Stimulated activated naive CD4-positive, alpha-beta T cell (primary cell): ENCODE measurements at regions not wholly inside any gene's neighbourhood (a gene's known extent, or its start where the extent isn't known, plus 50 kb on each side); places are given as distances from the start of the nearest gene placed in this dataset.

Experiments
- DNase-seq, 6 experiments: peaks; one replicate each; lab custom pipeline; 2025; lab: John Stamatoyannopoulos, UW

- no peak for DNase-seq
Measured at GRCh38 chr7:9856668-9857067, 1117.0 kb upstream of the PHF14 start.

DNA sequence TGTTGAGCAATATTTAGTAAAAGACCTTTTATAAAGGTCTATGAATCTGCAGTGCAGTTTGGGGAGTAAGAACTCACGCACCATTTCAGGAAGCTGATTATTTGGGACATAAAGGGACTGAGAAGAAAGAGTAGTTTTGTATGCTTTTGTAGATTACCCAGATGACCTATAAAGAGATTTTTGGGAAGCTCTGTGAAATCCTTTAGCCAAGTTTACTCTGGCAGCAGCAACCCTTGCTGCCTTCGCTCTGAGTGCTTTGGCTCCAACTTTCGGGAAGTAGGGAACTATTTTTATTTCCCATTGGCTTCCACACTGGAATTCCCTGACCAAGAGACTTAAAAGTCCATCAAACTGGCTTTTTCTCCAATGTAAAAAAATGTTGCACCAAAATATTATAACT is 1110.1 kb upstream of the PHF14 start:
- no peak for DNase-seq

GRCh38 chr7:9869151-9869550 is 1104.5 kb upstream of the PHF14 start:
- no peak for DNase-seq

DNA sequence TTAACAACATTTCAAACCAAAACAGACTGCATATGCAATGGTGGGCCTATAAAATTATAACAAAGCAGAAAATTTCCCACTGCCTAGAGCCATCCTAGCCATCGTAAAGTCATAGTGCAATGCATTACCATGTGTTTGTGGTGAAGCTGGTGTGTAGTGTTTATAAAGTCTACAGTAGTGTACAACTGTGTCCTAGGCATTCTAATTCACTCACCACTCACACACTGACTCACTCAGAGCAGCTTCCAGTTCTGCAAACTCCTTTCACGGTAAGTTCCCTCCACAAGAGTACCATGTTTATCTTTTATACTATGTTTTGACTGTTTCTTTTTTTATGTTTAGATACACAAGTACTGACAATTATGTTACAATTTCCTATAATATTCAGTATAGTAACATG is 1104.1 kb upstream of the PHF14 start:
- DNase-seq: no peak

- no peak for DNase-seq
Measured at GRCh38 chr7:9870674-9871073, 1103.0 kb upstream of the PHF14 start.

GRCh38 chr7:9874182-9874581 is 1099.5 kb upstream of the PHF14 start:
- no peak for DNase-seq

GRCh38 chr7:9876053-9876452 is 1097.6 kb upstream of the PHF14 start:
- DNase-seq: no peak

DNA sequence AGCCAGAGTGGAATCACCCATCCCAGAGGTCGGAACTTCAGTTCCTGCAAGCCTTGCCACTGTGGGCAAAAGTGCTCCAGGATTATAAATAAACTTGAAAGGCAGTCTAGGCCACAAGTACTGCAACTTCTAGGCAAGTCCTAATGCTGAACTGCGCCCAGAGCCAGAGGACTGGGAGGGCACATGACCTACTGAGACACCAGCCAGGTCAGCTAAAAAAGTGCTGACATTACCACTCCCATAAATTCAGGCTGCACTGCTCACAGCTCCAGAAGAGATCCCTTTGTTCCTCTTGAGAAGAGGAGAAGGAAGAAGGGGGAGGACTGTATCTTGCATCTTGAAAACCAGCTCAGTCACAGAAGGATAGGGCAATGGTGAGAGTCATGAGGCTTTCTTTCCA is 1084.1 kb upstream of the PHF14 start:
- no peak for DNase-seq

- DNase-seq: no peak
Measured at GRCh38 chr7:9890092-9890491, 1083.6 kb upstream of the PHF14 start.

DNA sequence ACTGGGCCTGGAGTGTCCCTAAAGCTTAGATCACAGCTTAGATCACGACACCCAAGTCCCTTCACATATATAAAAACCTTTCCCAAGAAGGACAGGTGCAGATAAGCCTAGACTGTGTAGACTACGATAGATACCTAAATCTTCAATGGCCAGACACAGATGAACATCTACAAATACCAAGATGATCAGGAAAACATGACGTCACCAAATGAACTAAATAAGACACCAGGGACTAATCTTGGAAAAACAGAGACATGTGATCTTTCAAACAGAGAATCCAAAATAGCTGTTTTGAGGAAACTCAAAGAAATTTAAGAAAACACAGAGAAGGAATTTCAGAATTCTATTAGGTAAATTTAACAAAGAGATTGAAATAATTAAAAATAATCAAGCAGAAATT is 1082.6 kb upstream of the PHF14 start:
- no peak for DNase-seq

DNA sequence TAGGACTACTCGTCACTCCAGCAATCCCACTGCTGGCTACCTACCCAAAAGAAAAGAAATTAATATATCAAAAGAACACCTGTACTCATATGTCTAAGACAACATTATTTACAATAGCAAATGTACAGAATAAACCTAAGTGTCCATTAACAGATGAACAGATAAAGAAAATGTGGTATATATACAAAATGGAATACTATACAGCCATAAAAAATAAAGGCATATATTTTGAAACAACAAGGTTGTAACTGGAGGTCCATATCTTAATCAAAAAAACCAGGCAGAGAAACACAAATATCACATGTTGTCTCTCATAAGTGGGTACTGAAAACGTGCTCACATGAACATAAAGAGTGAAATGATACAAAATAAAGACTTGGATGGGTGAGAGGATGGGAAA is 1073.3 kb upstream of the PHF14 start:
- no peak for DNase-seq

DNA sequence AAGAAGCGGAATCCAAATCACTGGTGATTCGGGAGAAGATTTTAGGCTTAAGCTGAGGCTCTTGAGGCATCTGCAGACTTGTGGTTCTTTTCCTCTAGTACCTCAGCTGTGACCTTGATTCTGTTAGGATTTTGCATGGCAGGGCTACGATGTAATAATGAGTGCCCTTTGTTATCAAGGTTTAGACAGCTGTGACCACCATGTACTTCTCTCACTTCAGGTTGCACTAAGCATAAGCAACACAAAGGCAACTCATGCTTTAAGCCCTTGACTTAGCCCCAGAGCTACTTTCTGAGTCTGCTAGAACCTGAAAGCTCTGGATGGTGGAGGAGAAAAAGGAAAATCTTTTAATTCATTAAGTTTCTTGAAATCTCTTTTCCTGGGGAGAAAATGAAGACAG is 1052.3 kb upstream of the PHF14 start:
- DNase-seq: no peak

- DNase-seq: no peak
Measured at GRCh38 chr7:9937944-9938631, 1035.6 kb upstream of the PHF14 start.

DNA sequence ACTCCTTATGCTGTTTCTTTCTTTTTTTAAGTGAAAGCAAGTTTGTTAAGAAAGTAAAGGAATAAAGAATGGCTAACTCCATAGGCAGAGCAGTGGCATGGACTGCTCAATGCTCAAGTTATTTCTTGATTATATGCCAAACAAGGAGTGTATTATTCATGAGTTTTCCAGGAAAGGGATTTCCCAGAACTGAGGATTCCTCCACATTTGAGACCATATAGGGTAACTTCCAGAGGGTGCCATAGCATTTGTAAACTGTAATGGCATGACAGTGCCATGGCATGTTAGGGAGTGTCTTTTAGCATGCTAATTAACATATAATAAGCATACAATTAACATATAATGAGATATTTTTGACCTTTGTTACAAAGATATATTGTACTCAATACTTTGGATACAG is 1034.5 kb upstream of the PHF14 start:
- no peak for DNase-seq

DNA sequence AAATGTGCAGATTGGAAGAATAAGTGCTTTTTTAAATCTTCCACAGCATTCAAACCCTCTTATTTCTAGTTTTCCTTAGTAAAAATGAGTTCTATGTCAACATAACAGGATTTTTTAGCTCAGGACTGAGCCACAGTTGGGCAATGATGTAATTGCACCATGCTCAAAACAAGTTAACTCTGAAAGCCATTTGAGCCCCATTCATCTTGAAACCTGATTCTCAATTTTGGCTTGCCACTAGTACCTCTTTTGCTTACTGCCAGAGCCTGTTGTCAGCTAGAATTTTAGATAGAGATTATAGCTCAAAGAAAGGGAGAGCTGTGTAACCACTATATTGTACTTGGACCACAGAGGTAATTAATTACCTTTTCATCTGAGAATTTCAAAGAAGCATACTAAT is 1028.5 kb upstream of the PHF14 start:
- DNase-seq: no peak

- no peak for DNase-seq
Measured at GRCh38 chr7:9945857-9946256, 1027.8 kb upstream of the PHF14 start.

- no peak for DNase-seq
Measured at GRCh38 chr7:9955138-9955537, 1018.5 kb upstream of the PHF14 start.

DNA sequence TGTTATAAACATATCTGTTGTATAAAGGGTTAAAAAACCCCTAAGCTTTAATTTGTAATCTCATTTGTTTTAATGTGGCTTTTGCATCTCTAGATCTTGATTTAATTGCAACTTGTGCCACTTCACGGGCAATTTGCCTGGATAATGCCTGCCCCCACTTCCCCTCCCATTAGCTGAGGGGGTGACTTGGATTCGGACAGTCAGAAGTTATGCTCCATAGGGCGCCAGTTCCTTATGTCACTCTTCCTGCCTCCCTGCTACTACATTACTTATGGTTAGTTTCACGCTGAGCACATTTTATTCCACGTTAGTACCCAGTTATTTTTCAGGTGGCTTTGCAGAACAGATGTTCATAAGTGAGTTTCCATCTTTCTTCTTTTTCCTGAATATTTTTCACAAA is 1015.2 kb upstream of the PHF14 start:
- no peak for DNase-seq

GRCh38 chr7:9960460-9960859 is 1013.2 kb upstream of the PHF14 start:
- no peak for DNase-seq

DNA sequence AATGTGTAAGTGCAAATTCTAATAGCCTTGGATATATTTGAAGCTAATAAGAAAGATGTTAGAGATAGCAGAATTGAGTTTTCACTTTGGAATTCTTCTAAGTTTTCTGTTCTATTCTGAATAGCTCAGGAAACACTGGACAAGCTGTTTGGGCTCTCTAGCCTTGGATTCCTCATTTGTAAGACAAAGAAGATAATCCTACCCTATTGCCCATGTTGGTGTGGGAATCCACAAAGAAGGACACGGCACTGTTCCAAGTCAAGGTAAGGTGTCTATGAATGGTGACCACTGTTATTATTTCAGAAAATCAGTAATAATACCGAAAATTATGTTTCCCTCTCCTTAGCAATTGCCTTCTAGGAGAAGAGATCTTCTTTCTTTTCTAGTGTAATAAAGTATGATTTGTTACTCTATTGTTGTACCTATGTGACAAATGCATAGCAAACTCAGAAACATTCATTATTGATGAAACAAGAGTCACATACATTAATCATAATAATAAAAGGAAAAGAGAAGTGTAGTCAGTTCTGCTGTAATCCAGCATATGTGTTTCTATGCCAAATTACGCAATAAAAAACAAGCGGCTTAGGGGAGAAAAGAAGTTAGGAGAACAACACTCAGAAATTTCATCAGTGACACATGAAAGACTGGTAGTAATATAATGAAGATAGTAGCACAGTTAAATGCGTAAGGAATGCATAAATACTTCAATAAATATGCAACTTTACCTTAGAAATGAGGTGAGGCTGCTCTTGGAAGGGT is 1012.3 kb upstream of the PHF14 start:
- DNase-seq: no peak

GRCh38 chr7:9962742-9963141 is 1010.9 kb upstream of the PHF14 start:
- DNase-seq: no peak

DNA sequence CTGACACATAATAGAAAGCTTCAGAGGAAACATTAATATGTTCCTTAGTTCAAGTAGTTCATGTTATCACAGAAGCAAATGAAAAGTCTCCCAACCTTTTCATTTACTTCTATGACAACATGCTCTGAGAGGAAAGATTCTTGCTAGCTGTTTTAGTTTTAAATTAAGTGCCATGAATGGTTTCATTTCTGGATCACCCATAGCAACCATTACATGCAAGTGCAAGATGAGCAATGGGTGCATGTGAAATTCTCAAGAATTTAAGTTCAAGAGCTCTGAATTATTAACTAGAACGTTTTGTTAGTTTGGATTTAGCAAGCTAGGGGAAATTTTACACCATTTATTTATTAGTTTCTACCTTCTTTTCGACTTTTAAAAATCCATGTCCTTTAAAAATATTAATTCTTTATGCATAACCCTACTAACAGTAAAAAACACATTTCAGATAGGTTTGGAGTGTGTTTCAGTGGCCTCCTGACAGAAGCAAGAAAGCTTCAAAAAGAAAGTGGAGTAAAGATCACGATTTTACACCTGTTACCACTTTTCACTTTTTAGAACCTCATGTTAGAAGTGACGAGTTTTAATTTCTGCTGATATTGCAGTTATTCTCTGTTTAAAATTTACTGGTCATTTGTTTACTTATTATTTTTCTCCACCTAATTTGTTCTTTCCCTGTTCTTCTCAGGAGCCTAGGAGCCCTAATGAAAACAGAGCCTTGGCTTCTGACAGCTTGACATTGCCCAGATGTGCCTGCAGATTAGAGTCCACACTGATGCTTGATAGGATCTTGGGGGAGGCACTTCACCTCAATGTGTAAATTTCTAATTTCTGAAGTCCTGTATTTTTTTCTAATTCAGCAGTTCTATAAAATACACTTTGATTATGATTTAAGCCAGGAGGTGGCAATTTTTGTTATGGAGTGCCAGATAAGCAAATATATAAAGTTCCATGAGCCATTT is 995.3 kb upstream of the PHF14 start:
- no peak for DNase-seq
